Keratinocyte (primary cell): ENCODE measurements at regions not wholly inside any gene's neighbourhood (a gene's known extent, or its start where the extent isn't known, plus 50 kb on each side); places are given as distances from the start of the nearest gene placed in this dataset.

ENCODE experiments used
- DNase-seq: peaks from one replicate; pipeline ENCODE4 v3.0.0-alpha.2; 2011; ENCODE audit warnings: low read depth, missing footprints, low spot score
- FAIRE-seq: peaks from 2 replicates; lab custom pipeline; 2011; peaks lifted over from hg19 to GRCh38; lab: Jason Lieb, UNC
- H2AFZ ChIP-seq: 2 replicates; pipeline ENCODE4 v1.6.0; 2012; ENCODE audit warnings: low read length, control low read depth, inconsistent platforms; ENCODE audit not compliant: control insufficient read depth
- H3K27ac ChIP-seq: 2 replicates; pipeline ENCODE4 v1.5.1; 2011; ENCODE audit warnings: low read length; ENCODE audit not compliant: control insufficient read depth, insufficient read depth
- H3K27me3 ChIP-seq: 3 replicates; pipeline ENCODE4 v1.6.0; 2011; ENCODE audit warnings: low read length; ENCODE audit not compliant: control insufficient read depth, insufficient read depth; ENCODE audit errors: extremely low read depth
- H3K36me3 ChIP-seq, 2 experiments: 2 replicates in 1 of 2; 3 replicates in 1 of 2; pipeline ENCODE4 v1.5.1; 2011; ENCODE audit warnings: low read length in 2 of 2, mild to moderate bottlenecking in 1 of 2; ENCODE audit not compliant: control insufficient read depth in 2 of 2, insufficient read depth in 2 of 2; ENCODE audit errors: extremely low read depth in 1 of 2
- H3K4me1 ChIP-seq: 3 replicates; pipeline ENCODE4 v1.5.1; 2011; ENCODE audit warnings: low read length; ENCODE audit not compliant: control insufficient read depth, insufficient read depth; ENCODE audit errors: extremely low read depth
- H3K4me2 ChIP-seq: 3 replicates; pipeline ENCODE4 v1.6.0; 2011; ENCODE audit warnings: low read depth, low read length; ENCODE audit not compliant: control insufficient read depth, insufficient read depth; ENCODE audit errors: extremely low read depth
- H3K4me3 ChIP-seq, 3 experiments: fragments of 200-600 bp in 1 of 3; sonication (generic) in 1 of 3; 2 replicates in 2 of 3; 3 replicates in 1 of 3; pipeline ENCODE4 v1.5.1; 2011 to 2016; ENCODE audit warnings: low read length in 3 of 3, mild to moderate bottlenecking in 3 of 3, control low read depth in 2 of 3, inconsistent platforms in 1 of 3, low read depth in 1 of 3, mixed read lengths in 1 of 3, mixed run types in 1 of 3, moderate library complexity in 1 of 3; ENCODE audit not compliant: control insufficient read depth in 2 of 3, insufficient read depth in 2 of 3; ENCODE audit errors: extremely low read depth in 1 of 3
- H3K79me2 ChIP-seq: 2 replicates; pipeline ENCODE4 v1.6.0; 2012; ENCODE audit warnings: low read length; ENCODE audit not compliant: control insufficient read depth, insufficient read depth
- H3K9ac ChIP-seq: 3 replicates; pipeline ENCODE4 v1.6.0; 2011; ENCODE audit warnings: low read length; ENCODE audit not compliant: control insufficient read depth, insufficient read depth; ENCODE audit errors: extremely low read depth
- H3K9me1 ChIP-seq: 3 replicates; pipeline ENCODE4 v1.6.0; 2011; ENCODE audit warnings: low read length; ENCODE audit not compliant: control insufficient read depth, insufficient read depth; ENCODE audit errors: extremely low read depth
- H3K9me3 ChIP-seq: 2 replicates; pipeline ENCODE4 v1.5.1; 2012; ENCODE audit warnings: low read depth, low read length; ENCODE audit not compliant: control insufficient read depth
- H4K20me1 ChIP-seq: 3 replicates; pipeline ENCODE4 v1.6.0; 2011; ENCODE audit warnings: low read length; ENCODE audit not compliant: control insufficient read depth, insufficient read depth; ENCODE audit errors: extremely low read depth
- CTCF ChIP-seq, 3 experiments: IDR thresholded peaks in 1 of 3; conservative IDR thresholded peaks in 1 of 3; optimal IDR thresholded peaks in 1 of 3; 2 replicates in 2 of 3; 3 replicates in 1 of 3; pipeline versions ENCODE3 to v1.5.1; 2011; ENCODE audit warnings: low read length in 3 of 3, mild to moderate bottlenecking in 3 of 3, moderate library complexity in 2 of 3, control low read depth in 1 of 3, inconsistent platforms in 1 of 3; ENCODE audit not compliant: insufficient read depth in 2 of 3; ENCODE audit errors: extremely low read depth in 1 of 3
- EZH2 ChIP-seq: IDR thresholded peaks from one replicate; pipeline ENCODE4 v1.6.1; 2012; ENCODE audit warnings: inconsistent platforms, mild to moderate bottlenecking, low read length, moderate library complexity
- dilution Hi-C: fragments of 300-500 bp; cut with MboI; formaldehyde crosslinking; loops from one replicate; pipeline ENCODE4 v1.7.0; 2020; ENCODE audit warnings: low sequenced_read_pairs; ENCODE audit not compliant: extremely low pct_ligation_motif_present

- Histone ChIP-seq H3K9ac (no peak overlapping the region), H3K4me3 (no peak overlapping the region), H2AFZ (no peak overlapping the region), H3K4me2 (no peak overlapping the region), H3K9me1 (no peaks in the 10 kb centered on the region), H3K79me2 (no peaks in the 10 kb centered on the region), H3K36me3 (no peaks in the 10 kb centered on the region), H4K20me1 (no peaks in the 10 kb centered on the region), H3K4me1 (no peaks in the 10 kb centered on the region), H3K27me3 (peaks cover 4% of the 10 kb centered on the region), H3K9me3 (no peaks in the 10 kb centered on the region), H3K27ac (no peak overlapping the region)
- dilution Hi-C loops, result no loop called here
- no peak for FAIRE-seq
- DNase-seq, result no peak
- no peak for TF ChIP-seq CTCF (optimal IDR thresholded peaks at IDR 0.05 in 1 of 3, IDR thresholded peaks at IDR 0.05 in 1 of 3, conservative IDR thresholded peaks at IDR 0.05 in 1 of 3; ENCODE audit: extremely low read depth in 1 of 3, insufficient read depth in 2 of 3, low read length in 3 of 3)
- no peak for TF ChIP-seq EZH2
Measured at GRCh38 chr9:88824711-88825110, 166.6 kb upstream of the S1PR3 start.

- no peak for FAIRE-seq
- Histone ChIP-seq H3K27ac (no peak overlapping the region), H3K4me1 (no peaks in the 10 kb centered on the region), H3K9me3 (no peaks in the 10 kb centered on the region), H3K79me2 (no peaks in the 10 kb centered on the region), H3K9me1 (no peaks in the 10 kb centered on the region), H3K9ac (no peak overlapping the region), H3K4me2 (no peak overlapping the region), H3K27me3 (peaks cover 4% of the 10 kb centered on the region), H3K36me3 (no peaks in the 10 kb centered on the region), H3K4me3 (no peak overlapping the region), H2AFZ (no peak overlapping the region), H4K20me1 (no peaks in the 10 kb centered on the region)
- TF ChIP-seq CTCF (optimal IDR thresholded peaks at IDR 0.05 in 1 of 3, IDR thresholded peaks at IDR 0.05 in 1 of 3, conservative IDR thresholded peaks at IDR 0.05 in 1 of 3; ENCODE audit: extremely low read depth in 1 of 3, insufficient read depth in 2 of 3, low read length in 3 of 3) (no peak), EZH2 (no peak)
- dilution Hi-C loops, result no loop called here
- DNase-seq, result no peak
Measured at GRCh38 chr9:88826181-88826580, 165.1 kb upstream of the S1PR3 start.
